ENCODE measurements at regions not wholly inside any gene's neighbourhood (a gene's known extent, or its start where the extent isn't known, plus 50 kb on each side); places are given as distances from the start of the nearest gene placed in this dataset.

DNA sequence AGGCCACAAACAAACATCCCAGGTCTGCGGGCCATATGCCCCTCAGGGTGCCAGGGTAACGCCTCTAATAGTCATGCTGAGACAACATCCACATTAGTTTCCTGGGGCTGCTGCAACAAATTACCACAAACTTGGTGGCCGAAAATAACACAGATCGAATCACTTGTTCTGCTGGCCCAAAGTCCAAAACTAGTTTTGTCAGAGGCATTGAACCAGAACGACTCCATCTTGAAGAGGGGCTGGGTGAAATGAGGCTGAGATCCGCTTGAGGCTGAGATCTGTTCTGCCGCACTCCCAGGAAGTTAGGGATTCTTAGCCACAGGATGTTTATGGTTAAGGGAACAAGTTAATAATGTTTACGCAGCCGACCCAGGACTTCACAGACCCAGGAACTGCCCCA lies 66.7 kb downstream of the COPS8 start:
- DNase-seq (ENCODE audit: extremely low read depth in 1 of 4, low spot score in 3 of 4), result no peak

DNA sequence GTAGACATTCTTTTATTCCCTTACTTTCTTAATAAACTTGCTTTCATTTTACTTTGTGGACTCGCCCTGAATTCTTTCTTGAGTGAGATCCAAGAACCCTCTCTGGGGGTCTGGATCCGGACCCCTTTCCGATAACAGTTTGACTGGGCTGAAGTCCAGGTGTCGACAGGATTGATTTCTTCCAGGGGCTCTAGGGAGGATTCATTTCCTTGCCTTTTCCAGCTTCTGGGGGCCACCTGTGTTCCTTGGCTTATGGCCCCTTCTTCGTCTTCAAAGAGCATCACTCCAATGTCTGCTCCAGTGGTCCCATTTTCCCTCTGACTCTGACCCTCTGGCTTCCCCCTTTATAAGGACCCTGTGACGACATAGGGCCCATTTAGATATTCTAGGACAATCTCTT lies 67.5 kb downstream of the COPS8 start:
- ChIA-PET POLR2A (no interaction called here), CTCF (ENCODE audit: low intra/inter-chr PET ratio) (no interaction called here)
- Histone ChIP-seq H3K79me2 (ENCODE audit: control insufficient read depth, insufficient read depth, low read length) (no peaks in the 10 kb centered on the region), H3K9me1 (ENCODE audit: control insufficient read depth, insufficient read depth, low read length) (no peaks in the 10 kb centered on the region), H3K36me3 (ENCODE audit: control insufficient read depth, insufficient read depth, low read length) (no peaks in the 10 kb centered on the region), H3K27ac (ENCODE audit: extremely low read depth, low read depth, low read length) (no peak overlapping the region), H3K4me3 (no peak overlapping the region), H3K9me3 (replicated peaks; ENCODE audit: control insufficient read depth, insufficient read depth, low read depth, low read length) (no peaks in the 10 kb centered on the region), H3K27me3 (ENCODE audit: control insufficient read depth in 2 of 2, insufficient read depth in 2 of 2, low read length in 2 of 2) (peaks cover 2 to 27% of the 10 kb centered on the region in 2 experiments; a peak in 2 of 5 replicates), H3K4me1 (replicated peaks in 1 of 2; ENCODE audit: control insufficient read depth in 2 of 2, insufficient read depth in 2 of 2, low read length in 2 of 2) (no peaks in the 10 kb centered on the region), H4K20me1 (replicated peaks; ENCODE audit: control insufficient read depth, insufficient read depth, low read length) (no peaks in the 10 kb centered on the region), H3K9ac (ENCODE audit: insufficient read depth in 1 of 2, low read depth in 2 of 2, low read length in 2 of 2) (no peak overlapping the region), H3K4me2 (ENCODE audit: insufficient read depth, low read length) (no peak overlapping the region), H2AFZ (ENCODE audit: low read depth, low read length) (no peak overlapping the region)
- WGBS (ENCODE audit: insufficient coverage, low coverage, missing lambda C conversion rate), result 2% methylated on average over 6 of the region's 6 CpGs
- TF ChIP-seq POLR2A (conservative IDR thresholded peaks at IDR 0.05) (no peak), CBFB (CRISPR knock-in tag; IDR thresholded peaks at IDR 0.05) (no peak), TBL1XR1 (IDR thresholded peaks at IDR 0.05; ENCODE audit: low read length in 2 of 2) (no peak), HMG20B (CRISPR knock-in tag; IDR thresholded peaks at IDR 0.05) (no peak), ZFPM2 (CRISPR knock-in tag; IDR thresholded peaks at IDR 0.05) (no peak)
- DNase-seq (ENCODE audit: extremely low read depth in 1 of 4, low spot score in 3 of 4), result no peak
- no peak for ATAC-seq
- in situ Hi-C loops (cut with MboI) (loop anchor here (10.0 kb wide), 1 partner anchor 422 kb away; no protein-coding TSS in a partner anchor), intact Hi-C loops (cut with micrococcal nuclease) (no loop called here)
- no peak for FAIRE-seq
- BruUV-seq (replicated peaks), result no TSS peak

More for the DNA sequence above, 66.7 kb downstream of the COPS8 start:
- no peak overlapping the region for H2AFZ ChIP-seq (ENCODE audit: low read depth, low read length)
- H3K4me1 ChIP-seq (replicated peaks in 1 of 2; ENCODE audit: control insufficient read depth in 2 of 2, insufficient read depth in 2 of 2, low read length in 2 of 2), result no peaks in the 10 kb centered on the region
- TF ChIP-seq YBX1 (IDR thresholded peaks at IDR 0.05), result no peak
- no peak for TF ChIP-seq MECOM (CRISPR knock-in tag; IDR thresholded peaks at IDR 0.05)
- no peak for TF ChIP-seq ZNF174 (CRISPR knock-in tag; IDR thresholded peaks at IDR 0.05)
- FAIRE-seq (no peak), ATAC-seq (no peak)
- ChIA-PET CTCF (ENCODE audit: low intra/inter-chr PET ratio) (no interaction called here), POLR2A (no interaction called here)
- no TSS peak for BruUV-seq (replicated peaks)
- no peak overlapping the region for H3K27ac ChIP-seq (ENCODE audit: extremely low read depth, low read depth, low read length)
- H3K27me3 ChIP-seq (ENCODE audit: control insufficient read depth in 2 of 2, insufficient read depth in 2 of 2, low read length in 2 of 2), result peaks cover 2 to 26% of the 10 kb centered on the region in 2 experiments; a peak in 2 of 5 replicates
- H3K79me2 ChIP-seq (ENCODE audit: control insufficient read depth, insufficient read depth, low read length), result no peaks in the 10 kb centered on the region
- no peaks in the 10 kb centered on the region for H3K9me1 ChIP-seq (ENCODE audit: control insufficient read depth, insufficient read depth, low read length)
- intact Hi-C loops (cut with micrococcal nuclease), result no loop called here
- H3K9me3 ChIP-seq (replicated peaks; ENCODE audit: control insufficient read depth, insufficient read depth, low read depth, low read length), result no peaks in the 10 kb centered on the region
- no peak overlapping the region for H3K9ac ChIP-seq (ENCODE audit: insufficient read depth in 1 of 2, low read depth in 2 of 2, low read length in 2 of 2)
- H3K4me3 ChIP-seq, result no peak overlapping the region
- no peaks in the 10 kb centered on the region for H3K36me3 ChIP-seq (ENCODE audit: control insufficient read depth, insufficient read depth, low read length)
- in situ Hi-C loops (cut with MboI), result loop anchor here (10.0 kb wide), 1 partner anchor 422 kb away; no protein-coding TSS in a partner anchor
- H3K4me2 ChIP-seq (ENCODE audit: insufficient read depth, low read length), result no peak overlapping the region
- H4K20me1 ChIP-seq (replicated peaks; ENCODE audit: control insufficient read depth, insufficient read depth, low read length), result no peaks in the 10 kb centered on the region
- WGBS (ENCODE audit: insufficient coverage, low coverage, missing lambda C conversion rate), result 1% methylated on average over 7 of the region's 9 CpGs
